ENCODE measurements at regions not wholly inside any gene's neighbourhood (a gene's known extent, or its start where the extent isn't known, plus 50 kb on each side); places are given as distances from the start of the nearest gene placed in this dataset.

DNA sequence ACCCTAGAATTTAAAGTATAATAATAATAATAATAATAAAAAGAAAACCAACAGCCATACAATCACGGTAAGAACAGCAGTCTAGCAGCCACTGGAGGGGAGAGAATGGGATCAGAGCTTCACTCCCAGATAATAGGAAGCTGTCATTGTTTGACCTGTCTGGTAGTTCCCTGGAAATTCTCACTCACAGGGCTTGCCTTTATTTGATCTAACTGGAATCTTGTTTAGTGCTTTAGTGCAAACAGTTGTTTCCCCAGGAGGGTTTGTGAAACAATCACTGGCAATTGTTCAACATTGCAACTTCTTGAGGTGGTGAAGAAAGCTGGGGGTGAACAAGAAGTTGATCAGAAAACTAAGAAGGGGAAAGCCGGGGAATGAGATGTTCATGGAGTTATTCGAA is 68.7 kb upstream of the PTCSC3 start:
- no peak for DNase-seq
- H3K36me3 ChIP-seq (ENCODE audit: insufficient read depth, low read length): no peaks in the 10 kb centered on the region
- no peak for TF ChIP-seq CTCF (IDR thresholded peaks at IDR 0.05)
- H3K4me1 ChIP-seq (ENCODE audit: insufficient read depth, low read length): no peaks in the 10 kb centered on the region
- intact Hi-C loops (cut with DNase I, micrococcal nuclease): no loop called here
- no peak overlapping the region for H3K27ac ChIP-seq (ENCODE audit: low read depth in 1 of 2, low read length in 2 of 2)
- Mint-ChIP-seq H3K27ac (no peak overlapping the region), H3K27me3 (peaks cover 10% of the 10 kb centered on the region), H3K36me3 (ENCODE audit: low read depth) (no peaks in the 10 kb centered on the region), H3K9me3 (no peaks in the 10 kb centered on the region), H3K4me1 (ENCODE audit: low read depth) (no peaks in the 10 kb centered on the region), H3K4me3 (no peak overlapping the region)
- no peak for ATAC-seq (ENCODE audit: poor library complexity)
- no peaks in the 10 kb centered on the region for H3K27me3 ChIP-seq (ENCODE audit: control insufficient read depth in 1 of 2, insufficient read depth in 2 of 2, low read length in 2 of 2)
- ChIA-PET POLR2A (no interaction called here), CTCF (no interaction called here)
- peaks cover 0 to 6% of the 10 kb centered on the region in 2 experiments for H3K9me3 ChIP-seq (ENCODE audit: control insufficient read depth in 1 of 2, insufficient read depth in 1 of 2, low read length in 2 of 2)
- no peak overlapping the region for H3K4me3 ChIP-seq (ENCODE audit: low read length)

DNA sequence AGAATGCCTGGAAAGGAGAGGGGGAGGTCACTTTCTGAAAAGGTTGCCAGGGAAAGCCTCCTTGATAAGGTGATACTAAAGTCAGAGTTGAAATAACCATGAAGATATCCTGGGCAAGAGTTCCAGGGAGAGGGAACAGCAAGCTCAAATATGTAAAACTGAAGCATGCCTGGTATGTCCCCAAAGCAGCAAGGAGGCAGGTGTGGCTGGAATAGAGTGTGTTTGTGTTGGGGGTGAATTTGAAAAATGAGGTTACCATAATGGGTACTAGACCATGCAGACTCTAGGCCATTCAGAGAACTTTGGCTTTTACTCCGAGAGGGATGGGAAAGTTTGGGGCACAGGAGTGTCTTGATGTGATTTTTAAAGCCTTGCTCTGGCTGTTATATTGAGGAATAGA is 66.7 kb upstream of the PTCSC3 start:
- Histone ChIP-seq H3K36me3 (ENCODE audit: insufficient read depth, low read length) (no peaks in the 10 kb centered on the region), H3K4me3 (ENCODE audit: low read length) (no peak overlapping the region), H3K9me3 (ENCODE audit: control insufficient read depth in 1 of 2, insufficient read depth in 1 of 2, low read length in 2 of 2) (no peaks in the 10 kb centered on the region), H3K4me1 (ENCODE audit: insufficient read depth, low read length) (no peaks in the 10 kb centered on the region), H3K27ac (ENCODE audit: low read depth in 1 of 2, low read length in 2 of 2) (no peak overlapping the region), H3K27me3 (ENCODE audit: control insufficient read depth in 1 of 2, insufficient read depth in 2 of 2, low read length in 2 of 2) (peaks cover 0 to 4% of the 10 kb centered on the region in 2 experiments)
- Mint-ChIP-seq H3K36me3 (ENCODE audit: low read depth) (no peaks in the 10 kb centered on the region), H3K27me3 (peaks cover 25% of the 10 kb centered on the region), H3K4me3 (no peak overlapping the region), H3K9me3 (no peaks in the 10 kb centered on the region), H3K4me1 (ENCODE audit: low read depth) (no peaks in the 10 kb centered on the region), H3K27ac (no peak overlapping the region)
- POLR2A ChIA-PET: no interaction called here
- intact Hi-C loops (cut with DNase I, micrococcal nuclease): no loop called here
- no peak for TF ChIP-seq CTCF (IDR thresholded peaks at IDR 0.05)
- DNase-seq (no peak), ATAC-seq (ENCODE audit: poor library complexity) (no peak)
- CTCF ChIA-PET: no interaction called here

DNA sequence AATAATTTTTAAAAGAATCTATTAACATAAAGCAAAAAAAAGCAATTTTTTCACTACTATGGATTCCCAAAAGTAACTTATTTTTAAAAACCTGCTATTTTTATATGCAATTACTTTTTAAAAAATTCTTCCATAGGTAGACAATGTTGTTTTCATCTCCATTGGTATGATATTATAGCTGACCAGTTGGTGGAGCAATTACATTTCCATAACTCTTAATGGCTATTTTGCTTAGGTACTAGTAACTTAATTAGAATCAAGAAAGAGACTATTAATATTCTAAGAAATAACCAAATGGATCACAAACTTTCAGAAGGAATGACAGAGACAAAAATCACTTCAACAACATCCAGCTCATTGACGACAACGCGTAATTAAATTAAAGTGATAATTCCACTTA is 64.7 kb upstream of the PTCSC3 start:
- Mint-ChIP-seq H3K27me3 (peaks cover 32% of the 10 kb centered on the region), H3K4me1 (ENCODE audit: low read depth) (no peaks in the 10 kb centered on the region), H3K9me3 (no peaks in the 10 kb centered on the region), H3K27ac (no peak overlapping the region), H3K4me3 (no peak overlapping the region), H3K36me3 (ENCODE audit: low read depth) (no peaks in the 10 kb centered on the region)
- no peaks in the 10 kb centered on the region for H3K36me3 ChIP-seq (ENCODE audit: insufficient read depth, low read length)
- DNase-seq: no peak
- H3K27me3 ChIP-seq (ENCODE audit: control insufficient read depth in 1 of 2, insufficient read depth in 2 of 2, low read length in 2 of 2): peaks cover 0 to 4% of the 10 kb centered on the region in 2 experiments
- intact Hi-C loops (cut with DNase I, micrococcal nuclease): no loop called here
- POLR2A ChIA-PET: interaction anchor here (0.7 kb wide), 1 partner anchor 190 kb away, joined by 3 read pairs; no protein-coding TSS in a partner anchor
- H3K4me1 ChIP-seq (ENCODE audit: insufficient read depth, low read length): no peaks in the 10 kb centered on the region
- no peak overlapping the region for H3K27ac ChIP-seq (ENCODE audit: low read depth in 1 of 2, low read length in 2 of 2)
- CTCF ChIA-PET: no interaction called here
- no peak for TF ChIP-seq CTCF (IDR thresholded peaks at IDR 0.05)
- H3K9me3 ChIP-seq (ENCODE audit: control insufficient read depth in 1 of 2, insufficient read depth in 1 of 2, low read length in 2 of 2): no peaks in the 10 kb centered on the region
- ATAC-seq (ENCODE audit: poor library complexity): no peak
- no peak overlapping the region for H3K4me3 ChIP-seq (ENCODE audit: low read length)

All from CD4-positive, alpha-beta T cell (primary cell).